Neural progenitor cell (in vitro differentiated cells): ENCODE measurements at regions not wholly inside any gene's neighbourhood (a gene's known extent, or its start where the extent isn't known, plus 50 kb on each side); places are given as distances from the start of the nearest gene placed in this dataset.

ENCODE experiments used
- DNase-seq: peaks from one replicate; pipeline ENCODE4 v3.0.0-alpha.2; 2016; ENCODE audit warnings: low spot score
- H2AFZ ChIP-seq: fragments of 200-600 bp; sonication (generic); replicated peaks from 2 replicates; pipeline ENCODE4 v1.6.1; 2016; ENCODE audit warnings: antibody characterized with exemption
- H3F3A ChIP-seq: fragments of 200-600 bp; sonication (generic); 2 replicates; pipeline ENCODE4 v1.6.1; 2016; ENCODE audit warnings: antibody characterized with exemption, low read depth
- H3K27ac ChIP-seq: fragments of 200-600 bp; sonication (generic); 2 replicates; pipeline ENCODE4 v1.5.1; 2016; ENCODE audit warnings: mild to moderate bottlenecking
- H3K27me3 ChIP-seq: fragments of 200-600 bp; sonication (generic); 2 replicates; pipeline ENCODE4 v1.6.1; 2016; ENCODE audit warnings: mild to moderate bottlenecking, moderate library complexity
- H3K36me3 ChIP-seq: fragments of 200-600 bp; sonication (generic); 2 replicates; pipeline ENCODE4 v1.5.1; 2016
- H3K4me1 ChIP-seq: fragments of 200-600 bp; sonication (generic); 2 replicates; pipeline ENCODE4 v1.6.1; 2016; ENCODE audit warnings: mixed run types
- H3K4me2 ChIP-seq: fragments of 200-600 bp; sonication (generic); 2 replicates; pipeline ENCODE4 v1.6.1; 2016
- H3K4me3 ChIP-seq: fragments of 200-600 bp; sonication (generic); 2 replicates; pipeline ENCODE4 v1.5.1; 2016
- H3K79me2 ChIP-seq: fragments of 200-600 bp; sonication (generic); 2 replicates; pipeline ENCODE4 v1.6.1; 2016; ENCODE audit warnings: low read depth
- H3K9ac ChIP-seq: fragments of 200-600 bp; sonication (generic); 2 replicates; pipeline ENCODE4 v1.6.1; 2016
- H3K9me3 ChIP-seq: fragments of 200-600 bp; sonication (generic); 2 replicates; pipeline ENCODE4 v1.5.1; 2016; ENCODE audit warnings: low read depth
- H4K20me1 ChIP-seq: fragments of 200-600 bp; sonication (generic); 2 replicates; pipeline ENCODE4 v1.6.1; 2016; ENCODE audit warnings: low read depth
- H3K27ac Mint-ChIP-seq: 3 replicates; pipeline ENCODE4 v1.8.0; 2021; ENCODE audit warnings: mixed read lengths
- H3K27me3 Mint-ChIP-seq: 2 replicates; pipeline ENCODE4 v1.8.0; 2022; ENCODE audit warnings: low read depth, mild to moderate bottlenecking, inconsistent platforms, moderate library complexity, mixed read lengths; ENCODE audit not compliant: insufficient read depth
- H3K36me3 Mint-ChIP-seq: 3 replicates; pipeline ENCODE4 v1.8.0; 2021; ENCODE audit warnings: mixed read lengths
- H3K4me1 Mint-ChIP-seq: 3 replicates; pipeline ENCODE4 v1.8.0; 2021; ENCODE audit warnings: mixed read lengths
- H3K4me3 Mint-ChIP-seq: 3 replicates; pipeline ENCODE4 v1.8.0; 2021; ENCODE audit warnings: mild to moderate bottlenecking, moderate library complexity, mixed read lengths
- H3K9me3 Mint-ChIP-seq: 3 replicates; pipeline ENCODE4 v1.8.0; 2020; ENCODE audit warnings: mixed read lengths
- EZH2 ChIP-seq: fragments of 200-600 bp; sonication (generic); IDR thresholded peaks from 2 replicates; pipeline ENCODE4 v1.6.1; 2017; ENCODE audit warnings: antibody characterized with exemption, mild to moderate bottlenecking, moderate library complexity
- EZH2phosphoT487 ChIP-seq: fragments of 200-600 bp; sonication (generic); IDR thresholded peaks from 2 replicates; pipeline ENCODE4 v1.6.1; 2017; ENCODE audit warnings: antibody characterized with exemption
- TF ChIP-seq, protein P1 (sequence below): fragments of 200-600 bp; sonication (generic); IDR thresholded peaks from 2 replicates; pipeline ENCODE4 v1.5.1; 2017; ENCODE audit warnings: antibody characterized with exemption, mild to moderate bottlenecking

DNA sequence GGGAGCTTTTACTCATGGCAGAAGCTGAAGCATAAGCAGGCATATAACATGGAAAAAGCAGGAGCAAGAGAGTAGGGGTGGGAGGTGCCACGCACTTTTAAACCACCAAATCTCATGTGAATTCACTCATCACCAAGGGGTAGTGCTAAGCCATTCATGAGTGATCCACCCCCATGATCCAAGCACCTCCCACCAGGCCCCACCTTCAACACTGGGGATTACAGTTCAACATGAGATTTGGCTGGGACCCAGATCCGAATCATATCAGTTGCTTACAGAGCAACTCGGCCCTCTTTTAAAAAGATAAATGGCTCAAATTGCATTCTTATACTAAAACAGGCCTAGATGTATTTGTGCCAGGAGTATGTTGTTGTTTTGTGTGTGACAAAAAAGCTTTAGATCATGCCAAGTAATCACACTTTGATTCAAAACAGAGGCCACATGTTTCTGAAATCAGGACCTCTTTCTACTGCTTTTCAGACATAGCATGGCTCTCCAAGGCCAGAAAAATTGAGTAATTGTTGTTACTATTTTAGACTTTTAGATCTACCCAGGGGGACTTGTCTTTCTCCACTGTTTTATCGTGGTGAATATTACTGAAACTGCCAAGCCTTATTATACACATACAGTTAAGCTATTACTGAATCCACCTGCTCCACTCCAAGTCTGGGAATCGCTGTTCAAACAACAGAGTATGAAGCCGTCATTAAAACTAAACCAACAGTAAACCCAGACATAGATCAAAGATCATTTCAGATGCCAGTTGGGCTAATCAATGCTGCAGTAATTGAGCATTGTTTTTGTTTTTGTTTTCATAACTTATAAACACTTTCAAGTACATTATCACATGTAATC lies 163.3 kb downstream of the KCNJ2 start:
- H3K27me3 Mint-ChIP-seq, result peaks cover 2% of the 10 kb centered on the region
- no peak overlapping the region for H2AFZ ChIP-seq
- DNase-seq, result no peak
- no peak overlapping the region for H3K9ac ChIP-seq
- H3K27ac Mint-ChIP-seq, result no peak overlapping the region
- no peak for TF ChIP-seq EZH2
- TF ChIP-seq, protein P1, sequence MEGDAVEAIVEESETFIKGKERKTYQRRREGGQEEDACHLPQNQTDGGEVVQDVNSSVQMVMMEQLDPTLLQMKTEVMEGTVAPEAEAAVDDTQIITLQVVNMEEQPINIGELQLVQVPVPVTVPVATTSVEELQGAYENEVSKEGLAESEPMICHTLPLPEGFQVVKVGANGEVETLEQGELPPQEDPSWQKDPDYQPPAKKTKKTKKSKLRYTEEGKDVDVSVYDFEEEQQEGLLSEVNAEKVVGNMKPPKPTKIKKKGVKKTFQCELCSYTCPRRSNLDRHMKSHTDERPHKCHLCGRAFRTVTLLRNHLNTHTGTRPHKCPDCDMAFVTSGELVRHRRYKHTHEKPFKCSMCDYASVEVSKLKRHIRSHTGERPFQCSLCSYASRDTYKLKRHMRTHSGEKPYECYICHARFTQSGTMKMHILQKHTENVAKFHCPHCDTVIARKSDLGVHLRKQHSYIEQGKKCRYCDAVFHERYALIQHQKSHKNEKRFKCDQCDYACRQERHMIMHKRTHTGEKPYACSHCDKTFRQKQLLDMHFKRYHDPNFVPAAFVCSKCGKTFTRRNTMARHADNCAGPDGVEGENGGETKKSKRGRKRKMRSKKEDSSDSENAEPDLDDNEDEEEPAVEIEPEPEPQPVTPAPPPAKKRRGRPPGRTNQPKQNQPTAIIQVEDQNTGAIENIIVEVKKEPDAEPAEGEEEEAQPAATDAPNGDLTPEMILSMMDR, result no peak
- no peak for TF ChIP-seq EZH2phosphoT487
- no peak overlapping the region for H3K4me2 ChIP-seq
- H3F3A ChIP-seq, result no peaks in the 10 kb centered on the region
- no peaks in the 10 kb centered on the region for H4K20me1 ChIP-seq
- H3K4me1 ChIP-seq, result no peaks in the 10 kb centered on the region
- H3K9me3 ChIP-seq, result no peaks in the 10 kb centered on the region
- H3K4me3 Mint-ChIP-seq, result no peak overlapping the region
- no peaks in the 10 kb centered on the region for H3K9me3 Mint-ChIP-seq
- H3K36me3 ChIP-seq, result no peaks in the 10 kb centered on the region
- H3K79me2 ChIP-seq, result no peaks in the 10 kb centered on the region
- H3K27ac ChIP-seq, result no peak overlapping the region
- no peaks in the 10 kb centered on the region for H3K27me3 ChIP-seq
- H3K36me3 Mint-ChIP-seq, result no peaks in the 10 kb centered on the region
- H3K4me1 Mint-ChIP-seq, result peaks cover 3% of the 10 kb centered on the region
- H3K4me3 ChIP-seq, result no peak overlapping the region

DNA sequence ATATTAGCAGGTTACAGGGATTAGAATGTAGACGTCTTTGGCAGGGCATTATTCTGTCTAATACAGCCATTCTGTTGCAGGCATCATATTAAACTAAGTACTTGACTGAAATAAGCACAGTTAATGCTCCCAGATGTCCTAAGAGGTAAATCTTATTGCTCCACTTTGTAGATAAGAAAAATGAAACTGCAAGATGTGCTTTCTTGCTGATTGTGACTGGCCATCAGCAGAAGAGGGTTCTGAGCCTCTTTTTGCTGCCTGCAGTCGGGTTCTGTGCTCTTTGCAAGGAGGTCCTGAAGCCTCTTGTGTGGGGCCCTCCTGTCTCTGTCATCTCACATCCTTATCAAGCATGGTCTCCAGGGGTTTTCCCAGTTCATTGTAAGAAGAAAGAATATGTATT lies 167.1 kb downstream of the KCNJ2 start:
- H3K27me3 ChIP-seq, result no peaks in the 10 kb centered on the region
- no peaks in the 10 kb centered on the region for H3K9me3 Mint-ChIP-seq
- no peaks in the 10 kb centered on the region for H4K20me1 ChIP-seq
- H3K4me3 ChIP-seq, result no peak overlapping the region
- H3K27me3 Mint-ChIP-seq, result peaks cover 2% of the 10 kb centered on the region
- no peak overlapping the region for H3K27ac Mint-ChIP-seq
- H3K4me2 ChIP-seq, result no peak overlapping the region
- no peak overlapping the region for H3K27ac ChIP-seq
- no peaks in the 10 kb centered on the region for H3K36me3 ChIP-seq
- peaks cover 3% of the 10 kb centered on the region for H3K4me1 Mint-ChIP-seq
- no peak overlapping the region for H3K9ac ChIP-seq
- no peak for TF ChIP-seq EZH2
- TF ChIP-seq EZH2phosphoT487, result no peak
- TF ChIP-seq, protein P1, result no peak
- H3K9me3 ChIP-seq, result no peaks in the 10 kb centered on the region
- no peak overlapping the region for H3K4me3 Mint-ChIP-seq
- no peaks in the 10 kb centered on the region for H3K79me2 ChIP-seq
- no peak for DNase-seq
- no peaks in the 10 kb centered on the region for H3K36me3 Mint-ChIP-seq
- no peaks in the 10 kb centered on the region for H3F3A ChIP-seq
- no peaks in the 10 kb centered on the region for H3K4me1 ChIP-seq
- H2AFZ ChIP-seq, result no peak overlapping the region

DNA sequence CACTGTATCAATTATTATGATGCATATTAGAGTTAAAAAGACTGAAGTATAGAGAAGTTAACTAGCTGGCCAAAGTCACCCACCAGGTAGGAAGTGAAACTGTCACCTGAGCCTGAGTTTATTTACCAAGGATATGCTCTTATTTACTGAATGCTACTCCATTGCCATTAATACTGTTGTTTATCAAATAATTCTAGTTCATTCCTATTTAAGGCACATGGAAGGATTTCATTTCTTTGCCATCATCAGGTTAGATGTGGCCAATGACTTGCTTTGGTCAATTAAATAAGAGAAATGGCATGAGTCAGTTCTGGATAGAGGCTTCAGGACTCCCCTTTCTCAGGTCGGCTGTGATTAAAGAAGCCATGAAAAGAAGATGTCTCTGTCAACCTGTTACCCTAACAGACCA lies 169.6 kb downstream of the KCNJ2 start:
- Mint-ChIP-seq H3K4me3 (no peak overlapping the region), H3K27ac (no peak overlapping the region), H3K4me1 (peaks cover 3% of the 10 kb centered on the region), H3K9me3 (peaks cover 2% of the 10 kb centered on the region), H3K27me3 (peaks cover 2% of the 10 kb centered on the region), H3K36me3 (no peaks in the 10 kb centered on the region)
- Histone ChIP-seq H3K9me3 (no peaks in the 10 kb centered on the region), H3K4me3 (no peak overlapping the region), H4K20me1 (no peaks in the 10 kb centered on the region), H3K27ac (no peak overlapping the region), H3F3A (no peaks in the 10 kb centered on the region), H2AFZ (no peak overlapping the region), H3K36me3 (no peaks in the 10 kb centered on the region), H3K4me1 (no peaks in the 10 kb centered on the region), H3K79me2 (no peaks in the 10 kb centered on the region), H3K4me2 (no peak overlapping the region), H3K9ac (no peak overlapping the region), H3K27me3 (no peaks in the 10 kb centered on the region)
- no peak for DNase-seq
- no peak for TF ChIP-seq EZH2
- no peak for TF ChIP-seq EZH2phosphoT487
- TF ChIP-seq, protein P1, result no peak
